ENCODE measurements at regions not wholly inside any gene's neighbourhood (a gene's known extent, or its start where the extent isn't known, plus 50 kb on each side); places are given as distances from the start of the nearest gene placed in this dataset.

GRCh38 chr9:90948156-90948555 is 146.5 kb downstream of the SYK start:
- DNase-seq: no peak

GRCh38 chr9:90950600-90950999 is 149.0 kb downstream of the SYK start:
- no peak for DNase-seq

- DNase-seq: no peak
Observed at GRCh38 chr9:90953200-90953599, 151.6 kb downstream of the SYK start.

- no peak for DNase-seq
Observed at GRCh38 chr9:90953805-90954204, 152.2 kb downstream of the SYK start.

DNA sequence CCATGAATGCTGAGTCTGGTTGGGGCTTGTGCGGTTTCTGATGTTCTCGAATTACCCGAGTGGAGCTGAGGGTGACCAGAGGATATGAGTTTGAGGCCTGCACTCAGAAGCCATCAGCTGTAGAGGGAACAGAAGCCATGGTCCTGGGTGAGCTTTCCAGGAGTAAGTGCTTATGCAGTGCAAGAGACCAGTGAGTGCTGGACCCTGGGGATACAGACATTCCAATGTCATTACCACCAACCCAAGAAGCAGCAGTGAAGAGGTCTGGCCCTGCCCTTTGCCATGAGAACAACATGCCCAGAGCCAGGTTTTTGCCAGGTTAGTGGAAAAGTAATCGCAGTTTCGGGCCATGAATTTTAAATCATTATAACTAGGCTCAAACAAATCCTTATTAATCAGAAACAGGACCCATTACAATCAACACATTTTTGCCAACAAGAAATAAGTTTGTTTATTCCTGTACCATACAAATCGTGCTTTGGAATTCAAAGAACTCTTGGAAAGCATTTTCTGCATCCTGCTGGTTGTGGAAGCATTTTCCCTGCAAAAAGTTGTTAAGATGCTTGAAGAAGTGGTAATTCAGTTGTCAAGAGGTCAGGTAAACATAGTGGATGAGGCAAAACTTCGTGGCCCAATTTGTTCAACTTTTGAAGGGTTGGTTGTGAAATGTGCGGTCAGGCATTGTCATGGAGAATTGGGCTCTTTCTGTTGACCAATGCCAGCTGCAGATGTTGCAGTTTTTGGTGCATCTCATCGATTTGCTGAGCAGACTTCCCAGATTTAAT is 154.6 kb downstream of the SYK start:
- no peak for DNase-seq

DNA sequence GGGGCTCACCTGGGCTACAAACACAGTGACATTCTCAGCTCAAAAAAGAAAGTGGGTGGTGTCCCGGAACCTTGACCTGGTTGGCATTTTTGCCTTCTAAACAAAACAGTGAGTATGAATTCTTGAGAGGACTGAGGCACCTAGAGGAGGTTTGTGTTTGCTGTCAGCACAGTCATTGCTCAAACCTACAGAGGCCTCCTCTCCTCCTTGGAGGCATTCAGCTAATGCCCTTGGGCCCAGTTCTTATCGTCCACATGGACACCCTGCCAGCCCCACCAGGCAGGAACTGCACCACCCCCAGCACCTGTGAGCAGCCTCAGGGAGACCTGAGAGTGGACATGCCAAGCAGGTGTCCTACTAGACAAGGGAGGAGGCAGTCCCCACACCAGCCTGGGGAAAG is 156.7 kb downstream of the SYK start:
- DNase-seq: no peak

- no peak for DNase-seq
Observed at GRCh38 chr9:90960941-90961340, 159.3 kb downstream of the SYK start.

DNA sequence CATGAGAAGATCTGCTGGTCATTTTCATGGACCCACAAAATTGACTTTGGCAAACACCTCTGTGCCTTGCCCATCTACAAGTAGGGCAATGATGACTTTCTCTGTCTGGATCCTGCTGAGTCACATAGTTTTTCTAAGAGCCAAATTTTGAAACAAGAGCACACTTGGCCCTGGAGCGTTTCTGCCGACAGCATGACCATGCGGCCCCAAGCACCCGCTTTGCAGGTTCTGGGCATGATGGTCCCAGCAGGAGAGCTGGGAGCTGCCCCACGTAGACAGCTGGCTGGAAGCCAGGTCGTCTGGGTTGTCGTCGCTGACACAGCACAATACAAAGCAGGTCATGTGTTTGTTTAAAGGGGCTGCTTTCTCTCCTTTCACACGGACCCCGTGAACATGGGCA is 159.8 kb downstream of the SYK start:
- no peak for DNase-seq

DNA sequence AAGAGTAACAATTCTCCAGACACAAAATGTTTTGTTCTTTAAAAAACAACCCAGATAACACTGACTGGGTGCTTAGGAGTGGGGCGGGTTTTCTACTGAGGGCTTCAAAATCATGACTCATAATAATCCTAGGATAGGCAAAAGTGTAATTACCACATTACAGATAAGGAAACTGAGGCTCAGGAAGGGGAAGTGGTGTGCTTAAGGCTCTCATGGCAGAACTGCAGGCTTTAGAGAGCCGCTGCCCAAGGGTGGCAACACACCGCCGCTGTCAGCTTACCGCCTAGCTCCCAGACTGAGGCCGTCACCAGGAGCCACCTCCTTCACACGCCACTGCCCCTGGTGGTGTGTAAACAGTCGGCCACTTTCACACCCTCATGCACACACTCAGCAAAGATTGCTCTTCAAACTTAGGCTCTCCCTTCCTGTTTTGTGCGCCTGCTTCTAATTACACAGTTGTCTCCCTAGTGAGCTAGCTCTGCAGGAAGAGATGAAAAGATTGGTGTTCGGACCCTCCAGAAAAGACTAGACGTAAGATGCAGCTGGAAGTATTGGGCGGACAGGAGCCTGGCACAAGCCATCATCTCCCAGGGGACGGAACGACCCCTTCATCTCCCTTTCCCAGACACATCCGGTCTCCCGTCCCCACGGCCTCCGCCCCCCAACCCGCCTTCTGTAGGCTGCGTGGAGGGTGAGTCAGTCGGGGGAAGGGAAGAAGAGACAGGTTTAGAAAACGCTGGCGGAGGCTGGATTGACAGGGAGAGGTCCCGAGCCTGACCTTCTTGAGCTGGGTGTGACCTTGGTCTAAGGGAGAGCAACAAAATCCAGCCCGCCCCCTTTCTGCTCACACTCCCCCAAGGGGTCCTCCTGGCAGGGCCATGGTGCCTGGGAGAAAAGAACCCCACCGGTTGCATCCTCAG is 162.7 kb downstream of the SYK start:
- DNase-seq: no peak

DNA sequence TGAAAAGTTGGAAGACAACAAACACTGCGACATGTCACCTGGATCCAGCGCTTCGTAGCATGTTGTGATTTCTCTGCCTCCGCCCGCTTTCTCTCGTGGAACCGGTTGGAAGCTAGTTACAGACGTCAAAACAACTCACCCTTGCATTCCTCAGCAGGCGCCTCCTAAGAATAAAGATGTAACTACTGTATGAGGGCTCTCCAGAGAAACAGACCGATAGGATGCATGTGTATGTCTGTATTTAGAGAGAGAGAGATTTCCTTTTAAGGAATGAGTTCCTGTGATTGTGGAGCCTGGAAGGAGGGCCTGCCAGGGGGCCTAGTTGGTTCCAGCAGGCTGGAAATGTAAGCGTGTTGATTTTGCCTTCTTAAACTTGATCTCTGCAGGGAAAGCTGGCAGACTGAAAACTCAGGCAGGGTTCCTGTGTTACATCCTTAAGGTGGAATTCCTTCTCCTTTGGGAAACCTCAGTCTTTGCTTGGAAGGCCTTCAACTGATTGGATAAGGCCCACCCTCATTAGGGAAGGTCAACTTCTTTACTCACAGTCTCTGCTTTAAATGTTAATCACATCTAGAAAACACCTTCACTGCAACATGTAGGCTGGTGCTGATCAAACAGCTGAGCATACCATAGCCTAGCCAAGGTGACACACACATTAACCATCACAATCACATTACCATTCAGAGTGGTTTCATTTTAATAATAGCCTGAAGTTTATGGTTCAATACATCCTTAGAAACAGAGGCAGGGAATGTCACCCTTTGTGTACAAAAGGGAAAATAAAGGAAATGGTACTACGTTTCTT is 163.8 kb downstream of the SYK start:
- DNase-seq: no peak

- DNase-seq: no peak
Observed at GRCh38 chr9:90966031-90966290, 164.3 kb downstream of the SYK start.

GRCh38 chr9:90966480-90967144 is 165.0 kb downstream of the SYK start:
- DNase-seq: no peak

DNA sequence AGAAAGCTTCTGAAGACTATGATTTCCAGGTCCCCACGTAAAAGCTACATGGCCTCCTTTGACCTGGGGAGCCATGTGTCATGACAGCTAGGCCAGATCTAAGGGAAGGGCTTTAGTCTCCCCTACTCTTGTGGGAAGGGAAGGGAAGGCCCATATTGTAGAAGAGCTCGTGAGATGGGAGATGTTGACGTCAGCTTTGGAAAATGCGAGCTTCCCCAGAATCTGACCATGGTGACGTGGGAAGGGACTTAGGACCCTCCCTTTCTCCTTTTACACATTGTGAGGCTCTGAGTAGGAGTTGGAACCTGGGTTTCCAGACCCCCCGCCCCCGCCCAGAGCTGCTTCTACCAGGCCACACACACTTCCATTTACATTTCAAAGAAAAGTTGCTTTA is 165.5 kb downstream of the SYK start:
- no peak for DNase-seq

- no peak for DNase-seq
Observed at GRCh38 chr9:90969021-90969675, 167.5 kb downstream of the SYK start.

DNA sequence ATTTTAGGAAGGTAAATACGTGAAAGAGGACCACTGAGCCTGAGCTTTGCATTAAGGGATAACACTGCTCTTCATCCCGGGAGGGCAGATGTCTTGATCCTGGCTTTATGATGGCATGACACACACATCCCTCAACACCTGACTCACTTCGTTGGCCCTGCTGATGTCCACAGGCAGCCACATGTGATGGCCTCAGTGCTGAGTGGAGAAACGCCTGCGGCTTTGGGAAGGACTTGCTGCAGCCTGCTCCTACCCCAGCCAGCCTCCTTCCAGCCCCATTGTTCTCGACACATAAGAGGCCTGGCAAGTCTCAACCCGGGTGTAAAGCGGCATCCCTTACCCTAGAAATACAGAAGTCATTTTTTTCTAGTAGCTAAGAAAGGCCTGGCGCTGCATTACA is 169.0 kb downstream of the SYK start:
- no peak for DNase-seq

GRCh38 chr9:90972057-90972456 is 170.4 kb downstream of the SYK start:
- DNase-seq: no peak

DNA sequence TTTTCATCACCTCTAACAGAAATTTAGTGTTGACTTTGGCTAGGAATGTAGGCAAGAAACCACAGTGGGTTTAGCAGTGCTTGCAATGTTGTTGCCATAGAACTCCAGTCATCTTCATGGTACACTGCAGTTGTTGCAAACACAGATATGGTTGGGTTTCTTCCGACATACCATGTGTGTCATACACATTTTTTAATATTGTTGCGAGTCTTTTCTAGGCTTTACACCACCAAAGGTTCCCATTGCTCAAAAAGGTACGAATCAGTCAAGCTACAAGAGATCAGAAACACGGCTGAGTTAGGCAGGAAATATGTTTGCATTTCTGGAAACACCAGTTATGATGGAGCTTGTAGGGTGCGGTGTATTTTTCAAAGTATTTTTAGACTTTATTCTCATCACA is 172.4 kb downstream of the SYK start:
- DNase-seq: no peak

DNA sequence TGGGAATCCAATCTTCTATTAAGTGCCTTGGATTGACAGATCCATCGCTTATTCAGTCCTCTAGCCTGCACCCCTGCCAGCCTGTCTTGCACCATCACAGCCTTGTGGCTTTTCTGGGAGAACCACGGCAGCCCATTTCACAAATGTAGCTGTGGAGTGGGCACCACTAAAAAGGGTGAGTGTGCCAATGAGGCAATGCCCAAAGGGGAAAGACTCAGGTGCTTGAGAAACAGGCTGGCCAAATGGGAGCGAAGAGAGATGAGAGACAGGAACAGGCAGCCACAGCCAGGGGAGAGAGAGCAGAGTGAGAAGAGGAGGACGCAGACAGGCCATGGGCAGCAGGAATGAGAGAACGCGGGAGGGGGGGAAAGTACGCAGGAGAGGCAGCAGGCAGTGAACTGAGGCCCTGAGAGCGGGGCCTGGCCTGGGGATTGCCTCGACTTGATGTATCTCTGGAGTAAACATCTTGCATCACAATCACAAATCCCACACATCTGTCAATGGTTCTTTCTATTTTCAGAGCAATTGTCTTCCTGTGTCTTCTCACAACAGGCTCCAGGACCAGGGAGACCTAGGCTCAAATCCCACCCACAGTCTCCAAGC is 173.1 kb downstream of the SYK start:
- no peak for DNase-seq

GRCh38 chr9:90975781-90976538 is 174.3 kb downstream of the SYK start:
- DNase-seq: no peak

GRCh38 chr9:90979138-90979551 is 177.5 kb downstream of the SYK start:
- no peak for DNase-seq

DNA sequence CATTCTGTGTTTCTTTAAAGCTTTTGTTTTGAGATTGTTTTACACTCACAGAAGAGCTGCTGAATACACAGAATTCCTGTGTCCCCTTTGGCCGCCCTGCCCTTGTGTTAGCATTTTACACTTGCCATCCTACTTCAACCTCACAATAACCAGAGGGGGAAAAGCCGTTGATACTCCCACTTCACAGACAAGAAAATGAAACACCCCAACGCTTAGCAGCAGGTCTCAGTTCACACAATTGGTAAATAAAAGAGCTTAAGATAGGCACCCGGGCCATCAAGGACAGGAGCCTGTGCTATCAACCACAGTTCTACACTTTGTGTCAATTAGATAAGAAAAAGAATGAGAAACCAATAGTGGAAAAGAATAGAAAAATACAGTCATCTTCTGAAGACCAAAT is 178.0 kb downstream of the SYK start:
- DNase-seq: no peak
